Activated B cell treated with CpG ODN at 0.5 μM for 24 hours (primary cell): ENCODE measurements at regions not wholly inside any gene's neighbourhood (a gene's known extent, or its start where the extent isn't known, plus 50 kb on each side); places are given as distances from the start of the nearest gene placed in this dataset.

Source experiments
- ATAC-seq: fragments of 200-7000 bp; cut with Tn5 transposase; one replicate; pipeline ENCODE4 v1.10.0; 2021; ENCODE audit warnings: low read depth, mild to moderate bottlenecking, moderate library complexity
- CTCF ChIA-PET: fragments of 350-600 bp; sonication (Branson Sonifier 250); formaldehyde crosslinking; loops from one replicate; lab custom pipeline; 2021; ENCODE audit warnings: antibody characterized with exemption; lab: Charles Lee
- POLR2A ChIA-PET: fragments of 350-600 bp; sonication (Branson Sonifier 250); formaldehyde crosslinking; loops from one replicate; lab custom pipeline; 2021; ENCODE audit warnings: antibody characterized with exemption; lab: Charles Lee
- DNase-seq: peaks from one replicate; pipeline ENCODE4 v3.0.0; 2022
- H3K27ac Mint-ChIP-seq: one replicate; pipeline ENCODE4 v1.8.0; 2020; ENCODE audit warnings: mixed read lengths
- H3K27me3 Mint-ChIP-seq: one replicate; pipeline ENCODE4 v1.8.0; 2021; ENCODE audit warnings: mixed read lengths
- H3K36me3 Mint-ChIP-seq: one replicate; pipeline ENCODE4 v1.8.0; 2021; ENCODE audit warnings: low read depth, mixed read lengths
- H3K4me1 Mint-ChIP-seq: one replicate; pipeline ENCODE4 v1.8.0; 2021; ENCODE audit warnings: mixed read lengths
- H3K4me3 Mint-ChIP-seq: one replicate; pipeline ENCODE4 v1.8.0; 2020; ENCODE audit warnings: mild to moderate bottlenecking, mixed read lengths
- H3K9me3 Mint-ChIP-seq: one replicate; pipeline ENCODE4 v1.8.0; 2020; ENCODE audit warnings: mixed read lengths
- CTCF ChIP-seq: fragments of 200-600 bp; IDR thresholded peaks from one replicate; pipeline ENCODE4 v1.8.0; 2022; ENCODE audit warnings: antibody characterized with exemption, mild to moderate bottlenecking
- intact Hi-C: fragments of 100-400 bp; cut with micrococcal nuclease; formaldehyde crosslinking; loops from one replicate; pipeline ENCODE4 v1.15.1; 2024

- no peak for ATAC-seq
- POLR2A ChIA-PET, result no interaction called here
- intact Hi-C loops, result no loop called here
These were observed 68.5 kb upstream of the RGS6 start for GRCh38 chr14:71863766-71864165.

More at GRCh38 chr14:71863766-71864165, 68.5 kb upstream of the RGS6 start:
- H3K27me3 Mint-ChIP-seq, result peaks cover 14% of the 10 kb centered on the region
- H3K27ac Mint-ChIP-seq, result no peak overlapping the region
- H3K4me3 Mint-ChIP-seq, result no peak overlapping the region
- no peak for TF ChIP-seq CTCF
- DNase-seq, result no peak
- peaks cover 11% of the 10 kb centered on the region for H3K9me3 Mint-ChIP-seq
- CTCF ChIA-PET, result interaction anchor here (1.2 kb wide), 1 partner anchor 9 kb away, joined by 3 read pairs; no protein-coding TSS in a partner anchor
- H3K36me3 Mint-ChIP-seq, result no peaks in the 10 kb centered on the region
- H3K4me1 Mint-ChIP-seq, result no peaks in the 10 kb centered on the region
